Gastroesophageal sphincter (tissue), 3 donors: ENCODE measurements at regions not wholly inside any gene's neighbourhood (a gene's known extent, or its start where the extent isn't known, plus 50 kb on each side); places are given as distances from the start of the nearest gene placed in this dataset.

Experiments used
- POLR2A ChIP-seq, 2 donors: fragments of 450-650 bp; IDR thresholded peaks; one replicate each; pipeline ENCODE4 v1.6.1; 2017; ENCODE audit warnings: antibody characterized with exemption in 2 of 2, mild to moderate bottlenecking in 2 of 2, moderate library complexity in 1 of 2
- TF ChIP-seq, protein P1 (sequence below), 4 experiments: fragments of 200-600 bp in 2 of 4; fragments of 450-650 bp in 2 of 4; sonication (generic) in 1 of 4; IDR thresholded peaks; one replicate each; pipeline ENCODE4 v1.5.1; 2017 to 2019; ENCODE audit warnings: antibody characterized with exemption in 4 of 4, mild to moderate bottlenecking in 2 of 4, moderate library complexity in 2 of 4

DNA sequence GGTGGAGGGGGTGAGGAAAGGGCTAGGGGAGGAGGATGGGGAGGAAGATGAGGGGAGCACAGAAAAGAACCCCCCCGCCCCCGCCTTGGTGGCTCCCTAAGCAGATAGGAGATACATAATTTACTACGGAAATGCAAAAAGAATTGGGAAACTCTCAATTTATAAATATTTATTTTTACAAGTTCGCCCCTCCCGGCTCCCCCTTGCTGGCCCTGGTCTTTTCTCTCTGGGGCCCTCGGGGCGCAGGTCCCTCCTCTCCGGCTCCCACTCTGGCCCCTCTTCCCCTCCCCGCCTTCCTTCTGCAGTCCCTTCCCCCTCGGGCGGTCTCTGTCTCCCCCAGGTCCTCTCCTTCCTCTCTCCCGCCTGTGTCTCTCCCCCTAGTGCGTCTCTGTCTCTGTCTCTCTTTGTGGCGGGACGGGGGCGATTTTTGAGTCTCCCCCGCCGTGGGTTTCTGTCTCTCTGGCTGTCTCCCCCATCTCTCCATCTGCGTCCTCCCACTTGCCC lies 173.6 kb upstream of the IER5L start:
- TF ChIP-seq, protein P1, sequence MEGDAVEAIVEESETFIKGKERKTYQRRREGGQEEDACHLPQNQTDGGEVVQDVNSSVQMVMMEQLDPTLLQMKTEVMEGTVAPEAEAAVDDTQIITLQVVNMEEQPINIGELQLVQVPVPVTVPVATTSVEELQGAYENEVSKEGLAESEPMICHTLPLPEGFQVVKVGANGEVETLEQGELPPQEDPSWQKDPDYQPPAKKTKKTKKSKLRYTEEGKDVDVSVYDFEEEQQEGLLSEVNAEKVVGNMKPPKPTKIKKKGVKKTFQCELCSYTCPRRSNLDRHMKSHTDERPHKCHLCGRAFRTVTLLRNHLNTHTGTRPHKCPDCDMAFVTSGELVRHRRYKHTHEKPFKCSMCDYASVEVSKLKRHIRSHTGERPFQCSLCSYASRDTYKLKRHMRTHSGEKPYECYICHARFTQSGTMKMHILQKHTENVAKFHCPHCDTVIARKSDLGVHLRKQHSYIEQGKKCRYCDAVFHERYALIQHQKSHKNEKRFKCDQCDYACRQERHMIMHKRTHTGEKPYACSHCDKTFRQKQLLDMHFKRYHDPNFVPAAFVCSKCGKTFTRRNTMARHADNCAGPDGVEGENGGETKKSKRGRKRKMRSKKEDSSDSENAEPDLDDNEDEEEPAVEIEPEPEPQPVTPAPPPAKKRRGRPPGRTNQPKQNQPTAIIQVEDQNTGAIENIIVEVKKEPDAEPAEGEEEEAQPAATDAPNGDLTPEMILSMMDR (IDR thresholded peaks at IDR 0.05), result no peak
- no peak for TF ChIP-seq POLR2A (IDR thresholded peaks at IDR 0.05)
